HG02943 (cell line): ENCODE measurements at regions not wholly inside any gene's neighbourhood (a gene's known extent, or its start where the extent isn't known, plus 50 kb on each side); places are given as distances from the start of the nearest gene placed in this dataset.

Experiments used
- ATAC-seq: cut with Tn5 transposase; IDR thresholded peaks from one replicate; pipeline ENCODE4 v1.9.1; 2021; ENCODE audit warnings: mild to moderate bottlenecking, low read depth, moderate library complexity; ENCODE audit not compliant: unreplicated experiment

DNA sequence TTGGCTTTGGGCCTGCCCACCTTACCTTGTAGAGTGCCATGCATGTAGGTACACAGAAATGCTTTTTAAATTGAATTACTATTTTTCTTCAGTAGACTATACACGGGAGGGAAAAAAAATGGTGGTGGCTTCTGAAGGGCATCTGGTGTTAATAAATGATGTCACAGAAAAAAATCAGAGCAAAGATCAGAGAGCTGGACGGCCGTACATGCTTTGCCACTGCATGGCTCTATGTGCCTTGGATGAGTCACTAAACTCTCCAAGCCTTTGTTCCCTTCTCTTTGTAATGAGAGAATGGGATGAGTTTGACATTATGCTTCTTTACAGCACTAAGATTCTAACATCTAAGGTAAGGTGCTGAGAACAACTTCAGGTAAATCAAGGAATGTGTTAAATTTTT is 376.4 kb upstream of the DDHD1 start:
- ATAC-seq = no peak

DNA sequence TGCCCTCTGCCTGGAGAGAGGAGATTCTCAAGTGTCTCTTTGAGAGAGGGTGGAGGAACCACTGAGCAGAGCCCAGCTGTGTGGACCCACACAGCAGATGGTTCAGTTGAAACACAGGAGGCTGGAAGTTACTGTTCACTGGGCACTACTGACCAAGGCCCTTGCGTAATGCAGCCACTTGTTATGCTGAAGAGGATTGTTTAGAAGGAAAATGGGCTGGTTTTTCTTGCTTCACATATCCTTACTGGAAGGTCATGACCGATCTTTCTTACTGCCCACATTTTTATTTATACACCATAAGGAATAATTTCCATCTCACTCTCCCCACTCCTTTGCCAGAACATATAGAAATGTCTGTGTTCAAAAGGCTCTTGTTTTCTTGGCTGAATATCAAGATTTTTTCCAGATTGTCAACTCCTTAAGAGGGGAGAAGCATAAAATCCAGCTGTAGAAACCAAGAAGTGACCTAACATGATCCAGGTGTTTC is 375.1 kb upstream of the DDHD1 start:
- ATAC-seq = no peak

DNA sequence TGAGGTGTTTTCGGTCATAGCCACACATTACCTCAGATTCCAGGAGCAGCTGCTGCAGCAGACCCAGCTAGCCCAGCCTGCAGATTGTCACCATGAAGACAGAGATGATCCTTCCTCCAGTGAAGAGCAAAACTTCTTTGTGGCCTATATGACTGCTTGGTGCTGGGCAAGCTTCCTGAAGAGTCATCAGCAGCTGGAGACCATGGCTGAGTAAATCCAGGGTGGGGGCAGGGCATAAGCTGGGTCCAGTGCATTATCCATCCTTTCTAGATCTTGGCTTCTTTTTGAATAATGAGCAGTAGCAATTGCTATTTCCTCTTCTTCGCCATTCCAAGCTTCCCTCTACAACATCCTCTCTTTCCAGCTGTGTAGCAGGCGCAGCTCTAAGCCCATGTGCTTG is 373.1 kb upstream of the DDHD1 start:
- no peak for ATAC-seq

DNA sequence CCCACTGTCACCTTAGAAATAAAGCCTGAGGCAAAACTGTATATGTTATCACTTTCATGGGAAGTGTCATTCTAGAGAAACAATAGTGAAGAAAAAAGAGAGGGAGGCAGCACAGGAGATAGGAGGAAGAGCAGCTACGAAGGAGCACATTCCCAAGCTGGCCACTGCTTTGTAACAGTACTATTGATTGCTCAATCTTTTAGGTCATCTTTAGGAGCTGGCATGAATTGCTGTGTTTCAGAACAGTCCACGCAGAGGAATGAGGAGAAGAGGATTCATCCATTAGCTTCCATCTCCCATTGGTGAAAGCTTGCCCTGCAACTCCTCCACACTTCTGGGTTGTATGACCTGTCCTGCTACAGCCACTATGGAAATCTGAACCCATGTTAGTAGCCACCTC is 372.5 kb upstream of the DDHD1 start:
- ATAC-seq = no peak

DNA sequence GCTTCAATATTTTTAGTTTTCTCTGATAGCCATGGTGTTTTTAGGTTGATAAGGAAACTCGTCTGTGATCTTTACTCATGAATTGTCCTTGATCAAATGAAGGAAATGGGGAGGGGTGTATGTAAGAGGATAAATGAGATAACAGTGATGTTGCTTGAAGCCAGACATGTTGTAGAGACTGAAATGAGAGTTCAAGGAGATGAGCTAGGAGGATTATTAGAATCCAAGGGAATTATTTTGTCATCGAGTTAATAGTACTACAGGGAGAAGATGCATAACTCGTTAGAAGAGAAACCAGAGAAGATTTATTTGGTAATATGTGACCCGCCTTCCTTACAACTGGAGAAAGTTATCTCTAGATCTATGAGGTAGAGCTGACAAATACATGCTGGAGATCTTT is 371.3 kb upstream of the DDHD1 start:
- ATAC-seq = no peak

DNA sequence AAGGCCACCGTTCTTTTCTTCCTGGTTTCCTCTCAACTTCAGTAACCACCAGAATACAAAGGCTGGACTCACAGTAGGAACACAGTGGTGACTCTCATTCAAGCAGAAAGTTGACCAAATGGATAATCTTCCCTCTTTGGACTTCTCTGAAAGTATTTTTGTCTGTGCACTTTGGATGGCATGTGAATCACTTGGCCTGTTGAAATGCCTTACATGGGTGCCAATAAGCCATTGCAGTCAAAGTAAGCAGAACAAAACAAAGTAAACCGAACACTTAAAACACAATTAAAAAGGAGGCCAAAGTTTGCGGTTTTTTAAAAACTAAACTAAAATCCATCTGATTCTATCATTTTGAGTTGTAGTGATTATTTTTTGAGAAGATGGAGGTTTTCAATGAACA is 370.1 kb upstream of the DDHD1 start:
- no peak for ATAC-seq

DNA sequence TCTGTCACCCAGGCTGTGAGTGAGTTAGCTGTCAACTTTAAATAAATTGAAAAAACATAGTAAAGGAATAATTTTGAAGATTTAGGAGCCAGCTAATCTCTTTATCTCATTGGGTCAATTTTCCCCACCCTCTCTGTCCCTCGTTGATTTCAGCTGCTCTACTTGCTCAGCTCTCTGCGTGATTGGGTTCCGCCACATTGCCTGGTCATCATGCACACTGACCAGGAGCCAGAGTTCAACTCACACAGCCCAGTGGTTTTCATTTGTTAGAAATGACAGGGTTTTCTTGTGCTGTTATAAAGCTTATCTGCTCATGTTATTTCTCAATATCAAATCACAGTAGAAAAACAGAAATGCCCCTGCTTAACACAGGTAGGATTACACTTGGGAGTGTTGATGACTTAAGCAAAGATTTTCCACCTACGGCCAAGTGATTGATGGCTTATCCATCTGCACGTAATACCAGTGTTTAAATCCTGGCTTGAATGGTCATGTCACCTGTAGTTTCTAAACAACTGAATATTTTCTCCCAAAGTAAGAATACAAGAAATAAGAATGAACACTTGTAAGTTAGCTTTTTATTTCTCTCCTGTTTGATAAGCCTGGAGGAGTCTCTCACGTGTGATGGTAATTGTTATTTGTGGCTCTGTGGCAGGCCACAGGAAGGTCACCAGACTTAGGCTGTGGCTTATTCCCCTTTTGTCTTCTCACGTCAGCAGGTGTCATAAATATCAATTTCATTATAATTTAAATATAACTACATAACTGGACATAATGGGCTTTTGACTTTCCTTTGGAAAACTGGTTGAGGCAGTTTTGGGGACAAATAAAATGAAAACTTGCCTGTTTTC is 367.2 kb upstream of the DDHD1 start:
- no peak for ATAC-seq

DNA sequence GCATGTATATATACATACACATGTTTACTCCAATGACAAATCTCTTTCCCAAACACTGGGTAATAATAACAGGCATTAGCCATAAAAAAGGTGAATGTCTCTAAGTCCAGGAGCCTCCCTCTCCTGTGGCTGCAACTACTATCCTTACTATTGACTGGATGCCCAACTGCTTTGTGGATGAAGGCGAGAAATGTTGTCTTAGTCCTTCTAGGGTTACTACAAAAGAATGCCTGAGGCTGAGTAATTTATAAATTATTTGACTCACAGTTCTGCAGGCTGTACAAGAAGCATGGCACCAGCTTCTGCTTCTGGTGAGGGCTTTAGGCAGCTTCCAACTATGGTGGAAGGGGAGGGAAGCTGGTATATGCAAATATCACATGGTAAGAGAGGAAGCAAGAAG is 366.0 kb upstream of the DDHD1 start:
- ATAC-seq = no peak

DNA sequence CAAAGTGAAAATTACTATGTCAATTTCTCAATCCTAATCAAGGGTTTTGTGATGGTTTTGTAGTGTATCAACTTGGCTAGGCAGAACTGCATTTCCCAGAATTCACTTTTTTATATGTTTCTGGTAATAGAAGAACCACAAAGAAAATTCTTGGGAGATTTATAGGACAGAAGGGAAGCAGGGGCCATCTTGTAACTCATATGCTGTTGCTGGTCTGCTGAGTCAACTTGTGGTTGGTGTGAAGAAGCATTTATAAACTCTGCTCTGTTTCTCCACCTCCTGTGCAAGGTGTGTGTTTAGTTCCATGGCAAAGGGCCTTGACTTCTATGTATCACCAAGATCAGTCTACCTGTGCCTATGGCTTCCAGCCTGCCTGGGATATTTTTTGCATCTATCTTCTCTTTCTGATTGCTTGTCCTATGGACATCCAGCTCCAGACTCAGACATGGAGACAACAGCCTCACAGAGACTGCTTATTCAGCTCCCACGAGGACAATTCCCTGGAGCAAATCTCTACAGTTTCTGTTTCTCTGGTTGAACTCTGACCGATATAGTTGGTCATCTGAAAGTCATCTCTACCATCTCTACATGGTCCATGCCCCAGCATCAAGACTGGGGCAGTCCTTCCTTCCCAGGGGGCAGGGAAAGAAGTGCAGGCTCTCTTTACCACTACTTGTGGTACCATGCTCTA is 364.3 kb upstream of the DDHD1 start:
- ATAC-seq = no peak

DNA sequence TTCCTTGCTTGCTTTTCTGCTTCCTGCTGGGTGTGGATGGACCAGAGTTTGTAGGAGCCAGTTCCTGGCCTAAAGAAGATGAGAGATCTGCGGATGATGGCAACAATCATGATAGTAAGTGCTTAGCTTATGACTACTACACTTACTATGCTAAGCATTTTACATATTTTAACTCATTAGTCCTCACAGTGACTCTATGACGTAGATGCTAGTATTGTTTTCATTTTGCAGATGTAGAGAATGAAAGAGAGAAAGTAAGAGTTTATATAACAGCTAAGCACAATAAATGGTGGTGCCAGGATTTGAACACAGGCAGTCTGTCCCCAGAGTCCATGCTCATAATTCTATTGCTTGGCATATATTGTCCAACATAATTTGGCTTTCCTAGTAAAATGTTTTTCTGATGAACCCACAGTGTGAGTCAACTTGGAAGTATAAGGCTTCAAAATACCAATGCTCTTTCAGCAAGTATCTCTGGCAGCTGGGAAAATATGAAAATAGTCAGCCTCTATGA is 363.2 kb upstream of the DDHD1 start:
- ATAC-seq = no peak

DNA sequence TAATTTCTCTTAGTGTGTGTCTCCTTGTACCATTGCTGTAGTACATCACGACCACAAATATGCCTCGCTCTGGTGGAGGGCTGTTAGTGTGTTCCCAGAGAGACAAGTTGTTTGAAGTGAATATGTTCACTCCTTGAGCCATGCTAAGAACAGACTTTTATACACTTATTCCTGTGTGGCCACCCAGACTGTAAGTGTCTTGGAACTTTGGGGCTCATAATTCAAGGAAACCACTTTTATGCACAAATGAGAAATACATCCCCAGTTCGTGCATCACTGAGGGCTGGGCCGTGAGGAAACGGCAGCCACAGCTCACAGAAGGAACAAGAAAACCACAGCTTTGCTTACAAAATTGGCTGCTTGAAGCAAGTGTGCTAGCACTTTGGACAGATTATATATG is 362.2 kb upstream of the DDHD1 start:
- no peak for ATAC-seq

DNA sequence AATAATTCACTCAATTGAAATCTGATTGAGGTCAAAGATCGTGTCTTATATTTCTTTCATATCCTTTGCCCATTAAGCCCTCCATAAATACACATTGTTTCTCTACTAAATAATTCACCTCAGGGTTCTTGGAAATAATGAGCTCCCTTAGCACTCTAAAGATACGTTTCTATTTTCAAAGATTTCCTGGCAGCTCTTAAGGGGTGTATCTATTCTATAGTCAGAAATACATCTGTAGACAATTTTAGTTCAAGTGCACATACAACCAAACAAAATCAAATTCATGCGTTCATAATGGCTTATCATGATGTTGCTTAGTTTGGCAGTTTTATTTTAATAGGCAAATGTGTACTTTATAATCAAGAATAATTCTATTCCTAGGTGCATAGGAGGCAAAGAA is 361.1 kb upstream of the DDHD1 start:
- no peak for ATAC-seq

DNA sequence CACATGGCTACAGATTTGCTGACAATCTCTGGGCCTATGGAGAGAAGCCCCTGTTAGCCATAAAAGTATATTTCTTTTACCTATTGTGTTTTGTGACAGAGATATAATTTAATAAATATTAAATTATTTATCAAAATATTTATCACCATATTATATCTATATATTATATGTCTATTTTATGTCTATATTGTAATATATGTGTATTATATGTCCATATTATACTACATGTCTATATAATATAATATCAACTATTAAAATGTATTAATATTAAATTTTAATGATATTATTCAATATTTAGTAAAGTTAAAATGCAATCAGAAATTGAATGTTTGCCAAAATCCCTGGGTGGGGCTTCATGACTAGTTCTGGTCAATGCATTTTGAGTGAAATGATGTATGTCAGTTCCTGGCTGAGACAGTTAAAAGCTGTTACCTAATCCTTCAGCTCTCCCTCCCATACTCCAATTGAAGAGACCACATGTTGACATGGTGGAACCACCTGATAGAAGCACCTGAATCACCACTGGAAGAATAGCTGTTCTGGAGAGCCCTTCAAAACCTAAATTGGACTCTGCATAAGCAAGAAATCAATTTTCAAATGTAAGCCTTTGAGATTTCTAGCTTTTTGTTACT is 357.3 kb upstream of the DDHD1 start:
- ATAC-seq = no peak

DNA sequence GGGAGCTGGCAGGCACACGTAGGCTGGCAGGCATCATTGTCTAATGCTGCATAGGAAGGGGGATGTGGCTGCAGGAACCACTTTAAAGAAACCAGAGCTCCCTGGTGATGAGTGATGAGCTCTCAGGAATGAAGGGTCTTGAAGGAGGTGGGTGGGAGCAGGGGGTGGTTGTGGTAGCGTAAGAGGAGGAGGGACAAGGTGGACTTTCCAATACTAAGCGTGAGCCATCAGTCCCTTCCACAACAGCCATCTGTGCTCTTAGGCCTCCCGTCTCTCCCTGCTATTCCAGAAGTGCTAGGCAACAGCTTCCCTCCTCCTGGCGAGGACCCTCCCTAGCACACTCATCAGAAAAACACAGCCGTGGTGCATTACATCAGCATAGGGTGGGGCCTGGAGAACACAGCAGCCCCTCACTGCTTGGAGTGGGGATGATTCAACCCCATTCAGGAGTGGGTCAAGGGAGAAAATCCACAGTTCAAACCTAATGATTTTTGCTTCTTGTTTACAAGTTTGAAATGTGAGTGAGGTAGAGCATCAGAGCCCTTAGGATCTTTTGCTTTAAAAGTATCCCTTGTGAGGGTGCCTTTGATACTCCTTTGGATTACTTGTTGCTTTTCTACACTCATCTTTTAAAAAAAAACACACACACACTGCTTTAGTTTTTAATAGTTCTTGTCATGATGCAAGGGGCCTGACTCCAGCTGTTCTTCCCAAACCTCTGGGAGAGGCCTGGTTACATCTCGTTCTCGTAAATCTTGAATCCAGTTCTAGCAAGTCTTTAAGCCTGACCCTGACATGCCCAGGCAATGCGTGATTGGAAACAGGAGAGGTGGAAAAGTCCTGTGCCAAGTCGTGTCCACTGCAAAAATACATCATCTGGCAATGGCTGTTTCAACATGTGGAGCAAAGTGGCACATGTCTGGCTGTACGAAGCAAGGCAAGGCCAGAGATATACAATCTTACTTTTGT is 356.4 kb upstream of the DDHD1 start:
- ATAC-seq = no peak

DNA sequence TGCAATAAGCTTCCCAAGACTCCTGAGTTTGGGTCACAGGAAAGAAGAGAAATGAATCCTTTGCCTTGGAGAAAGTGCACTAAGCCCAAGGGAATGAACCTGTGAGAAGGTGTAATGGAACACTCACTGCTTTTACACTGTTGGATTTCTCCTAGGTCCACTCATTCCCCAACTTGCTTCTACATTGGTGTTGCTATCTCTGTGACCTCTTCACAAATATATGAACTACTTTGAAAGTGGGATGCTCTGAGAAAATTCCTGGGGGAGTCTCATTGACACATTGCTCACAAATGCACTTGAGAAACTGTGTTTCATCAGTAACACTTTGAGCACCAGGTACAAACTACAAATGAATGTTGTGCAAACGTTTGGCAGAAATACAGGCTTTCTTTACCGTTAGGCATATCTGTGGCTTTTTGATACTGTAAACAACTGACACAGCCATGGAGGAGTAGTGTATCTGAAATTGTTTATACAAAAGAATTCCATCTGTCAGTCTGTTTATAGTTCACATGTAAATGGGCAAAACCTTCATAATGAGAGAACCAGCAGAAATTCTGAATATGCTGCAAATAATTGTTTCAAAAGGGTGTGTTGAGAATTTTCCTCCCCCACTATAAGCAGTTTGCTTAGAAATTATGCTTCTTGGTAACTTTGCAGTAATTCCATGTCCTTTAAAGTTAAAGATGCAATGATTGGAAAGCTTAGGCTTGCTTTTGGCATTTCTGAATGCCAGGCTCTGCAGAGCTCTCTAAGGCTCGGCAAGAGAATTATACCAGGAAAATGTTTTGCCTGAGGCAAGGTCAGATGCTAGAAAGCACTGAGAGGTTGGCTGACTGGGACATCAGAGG is 348.5 kb upstream of the DDHD1 start:
- no peak for ATAC-seq

DNA sequence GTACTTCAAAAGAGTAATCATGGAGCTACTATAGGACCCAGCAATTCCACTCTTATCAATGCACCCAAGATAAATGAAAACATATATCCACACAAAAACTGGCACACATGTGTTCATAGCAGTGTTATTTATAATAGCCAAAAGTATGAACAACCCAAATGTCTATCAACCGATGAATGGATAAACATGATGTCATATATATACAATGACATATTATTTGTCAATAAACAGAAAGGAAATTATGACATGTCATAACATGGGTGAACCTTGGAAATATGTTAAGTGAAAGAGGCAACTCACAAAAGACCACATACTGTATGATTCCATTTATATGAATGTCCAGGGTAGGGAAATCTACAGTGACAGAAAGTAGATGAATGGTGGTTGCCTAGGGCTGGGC is 347.1 kb upstream of the DDHD1 start:
- ATAC-seq = no peak

DNA sequence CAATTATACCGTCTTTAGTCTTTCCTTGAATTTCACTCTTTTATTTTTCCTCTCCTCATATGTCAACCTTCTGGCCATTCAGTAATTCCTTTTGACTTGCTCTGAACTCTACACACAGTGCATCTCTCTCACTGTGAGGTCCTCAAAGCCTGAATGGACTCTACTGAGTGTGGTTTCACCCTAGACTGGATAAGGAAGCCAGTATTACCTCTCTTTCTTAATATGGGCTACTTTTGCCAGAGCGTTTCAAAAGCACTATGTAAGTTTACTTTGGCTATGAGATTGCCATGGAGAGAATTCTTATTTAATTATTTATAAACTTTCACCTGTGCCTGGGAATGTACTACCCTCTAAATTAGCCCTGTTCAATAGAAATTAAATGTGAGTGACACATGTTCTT is 343.5 kb upstream of the DDHD1 start:
- no peak for ATAC-seq

DNA sequence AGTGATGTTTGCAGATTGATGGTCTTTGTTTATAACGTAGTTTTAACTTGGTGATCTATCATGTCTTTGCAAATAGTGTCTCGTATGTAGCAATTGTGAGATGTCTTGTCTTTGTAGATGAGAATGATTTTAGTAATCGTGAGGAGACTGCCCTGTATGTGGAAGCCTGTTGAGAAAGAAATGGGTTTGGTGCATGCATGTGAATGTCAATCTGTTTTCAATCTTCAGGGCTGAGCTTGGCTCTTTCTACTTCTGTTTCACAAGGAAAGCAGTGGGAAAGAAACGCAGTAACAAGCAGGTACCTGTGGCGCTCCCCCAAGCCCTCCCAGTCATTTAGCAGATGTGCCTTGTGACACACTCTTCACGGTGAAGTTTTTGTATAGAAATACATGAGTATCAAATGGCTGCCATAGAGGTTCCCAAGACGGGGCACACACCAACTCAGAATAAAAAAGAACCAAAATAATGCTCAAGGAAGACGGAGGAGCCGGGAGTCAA is 342.8 kb upstream of the DDHD1 start:
- no peak for ATAC-seq

DNA sequence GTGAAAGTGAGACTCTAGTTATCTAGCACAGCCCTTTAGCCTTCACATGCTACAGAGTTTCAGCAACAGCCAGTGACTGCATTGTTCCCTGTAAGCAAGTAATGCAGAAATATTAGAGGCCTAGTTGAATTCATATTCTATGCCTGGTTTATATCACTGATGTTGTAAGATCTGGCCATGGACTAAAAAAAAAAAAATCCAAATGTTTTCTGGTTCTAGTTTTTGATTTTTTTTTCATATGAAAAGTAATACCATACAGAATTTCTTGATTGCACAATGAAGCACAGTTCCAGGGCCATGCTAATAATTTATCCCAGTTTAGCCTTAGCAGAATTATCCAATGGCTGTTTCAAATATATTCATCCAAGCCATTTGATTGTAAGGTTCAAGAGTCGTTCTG is 341.5 kb upstream of the DDHD1 start:
- no peak for ATAC-seq
